ENCODE measurements at regions not wholly inside any gene's neighbourhood (a gene's known extent, or its start where the extent isn't known, plus 50 kb on each side); places are given as distances from the start of the nearest gene placed in this dataset.
A peak's percentile ranks its signal among the peaks of the same experiment; 100 is the strongest.

DNA sequence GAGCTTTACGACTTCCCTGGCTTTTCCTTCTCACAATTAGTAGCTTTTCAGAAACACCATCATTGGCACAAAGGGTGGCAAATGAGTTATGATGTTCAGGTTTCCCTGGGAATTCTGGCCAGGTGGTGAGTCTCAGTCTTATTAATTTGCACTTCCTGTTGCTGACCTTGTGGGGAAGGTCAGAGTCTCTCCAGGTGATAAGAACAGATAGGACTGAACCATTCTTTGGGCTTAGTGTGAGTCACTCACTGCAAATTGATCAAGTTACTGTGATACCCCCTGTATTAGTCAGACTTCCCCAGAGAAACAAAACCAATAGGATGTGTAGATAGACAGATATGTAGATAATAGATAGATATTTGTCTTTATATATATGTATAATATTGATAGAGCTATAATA, 53.8 kb upstream of the RANBP3L start:
- Mint-ChIP-seq H3K9me3 (no peaks in the 10 kb centered on the region), H3K4me1 (no peaks in the 10 kb centered on the region)

DNA sequence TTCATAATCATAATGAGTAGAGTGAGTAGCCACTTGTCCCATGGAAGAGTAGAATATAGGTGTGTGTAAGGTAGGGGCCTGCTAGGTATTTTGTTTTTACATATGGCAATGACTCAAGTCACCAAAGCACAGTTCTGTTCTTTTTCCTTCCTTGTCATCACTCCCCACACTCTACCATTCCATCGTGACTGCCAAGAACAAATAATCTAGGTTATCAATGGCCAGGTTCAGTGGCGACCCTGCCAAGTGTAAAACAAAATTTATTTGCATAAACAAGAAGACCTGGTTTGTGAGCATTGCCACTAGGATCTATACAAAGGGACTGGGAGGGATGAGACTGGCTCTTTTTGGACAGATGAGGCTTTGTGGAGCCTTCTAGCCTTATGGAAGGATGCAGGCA, 55.2 kb upstream of the RANBP3L start:
- H3K4me1 Mint-ChIP-seq: no peaks in the 10 kb centered on the region
- H3K9me3 Mint-ChIP-seq: no peaks in the 10 kb centered on the region
- no peak overlapping the region for H3K4me3 Mint-ChIP-seq
- H3K27ac Mint-ChIP-seq: no peak overlapping the region
- no peak for DNase-seq (ENCODE audit: low spot score in 2 of 2)
- no peaks in the 10 kb centered on the region for H3K36me3 Mint-ChIP-seq
- peak; percentile 7 for ATAC-seq

More for the DNA sequence above, 53.8 kb upstream of the RANBP3L start:
- H3K27ac Mint-ChIP-seq: no peak overlapping the region
- no peak for DNase-seq (ENCODE audit: low spot score in 2 of 2)
- no peak for ATAC-seq
- no peaks in the 10 kb centered on the region for H3K36me3 Mint-ChIP-seq
- H3K4me3 Mint-ChIP-seq: no peak overlapping the region

DNA sequence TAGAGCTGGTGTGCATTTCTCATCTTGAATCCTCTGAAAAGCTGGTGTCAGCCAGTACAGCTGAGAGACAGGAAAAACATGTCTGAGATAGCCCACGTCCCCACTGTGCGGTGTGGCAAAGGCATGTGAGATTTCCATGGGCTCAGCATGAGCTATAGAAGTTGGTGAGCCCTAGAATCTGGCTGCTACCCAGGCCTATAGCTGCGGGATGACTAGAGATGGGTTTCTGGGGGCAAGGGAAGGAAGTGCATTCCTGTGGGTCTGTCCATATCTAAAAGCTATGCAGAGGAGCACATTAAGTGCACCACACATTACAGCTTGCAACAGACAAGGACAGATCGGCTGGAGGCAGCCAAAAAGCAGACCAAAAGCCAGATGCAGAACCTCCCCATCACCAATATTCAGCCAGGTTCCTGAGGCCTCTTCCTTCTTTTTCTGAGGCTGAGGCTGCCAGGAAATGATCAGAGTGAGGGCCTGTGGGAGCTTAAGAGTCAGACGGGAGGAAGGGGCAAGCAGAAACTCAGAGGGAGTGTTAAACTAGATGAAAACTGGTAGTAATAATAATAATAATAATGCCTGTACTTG, 55.8 kb upstream of the RANBP3L start:
- Mint-ChIP-seq H3K9me3 (no peaks in the 10 kb centered on the region), H3K4me3 (no peak overlapping the region), H3K4me1 (no peaks in the 10 kb centered on the region), H3K27ac (no peak overlapping the region), H3K36me3 (no peaks in the 10 kb centered on the region)
- peak; percentile 37 for ATAC-seq
- DNase-seq (ENCODE audit: low spot score in 2 of 2): no peak

DNA sequence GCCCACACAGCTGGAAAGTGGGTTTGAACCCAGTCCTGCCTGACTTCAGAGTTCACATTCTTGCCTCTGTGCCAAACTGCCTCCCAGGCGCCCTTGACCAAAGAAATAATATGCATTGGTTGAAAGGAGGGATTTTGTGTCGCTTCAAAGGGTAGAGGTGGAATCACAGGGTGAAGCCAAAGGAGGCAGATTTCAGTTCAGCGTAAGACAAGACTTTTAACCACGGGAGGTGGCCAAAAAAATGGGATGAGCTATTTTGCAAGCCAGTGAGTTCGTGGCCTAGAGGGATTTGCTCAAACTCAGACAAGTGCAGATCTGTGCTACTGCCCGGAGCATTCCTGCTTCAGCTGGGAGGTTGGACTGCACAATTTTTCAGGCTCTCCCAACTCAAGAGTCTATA, 57.6 kb upstream of the RANBP3L start:
- no peak for ATAC-seq
- Mint-ChIP-seq H3K4me1 (no peaks in the 10 kb centered on the region), H3K27ac (no peak overlapping the region), H3K4me3 (no peak overlapping the region), H3K36me3 (no peaks in the 10 kb centered on the region), H3K9me3 (no peaks in the 10 kb centered on the region)
- DNase-seq (ENCODE audit: low spot score in 2 of 2): no peak

DNA sequence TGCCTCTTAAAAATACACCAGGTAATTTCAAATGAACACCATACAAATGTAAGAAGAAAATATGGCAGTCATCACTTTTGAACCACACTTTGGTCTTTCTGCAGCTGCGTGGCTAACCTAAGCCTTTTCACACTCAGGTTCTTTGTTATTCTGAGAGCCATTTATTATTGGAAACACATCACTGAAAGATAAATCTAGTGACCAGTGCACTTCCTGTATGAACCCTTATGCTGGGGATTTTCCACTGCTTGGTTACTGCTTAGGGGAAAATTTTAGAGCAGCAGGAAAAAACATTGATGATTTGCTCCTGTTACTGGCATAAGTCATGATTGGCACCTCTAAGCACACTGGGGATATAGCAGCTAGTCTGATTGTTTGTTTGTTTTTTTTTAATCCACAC, 58.6 kb upstream of the RANBP3L start:
- Mint-ChIP-seq H3K4me1 (no peaks in the 10 kb centered on the region), H3K27ac (no peak overlapping the region), H3K9me3 (no peaks in the 10 kb centered on the region), H3K36me3 (no peaks in the 10 kb centered on the region), H3K4me3 (no peak overlapping the region)
- ATAC-seq: no peak
- DNase-seq (ENCODE audit: low spot score in 2 of 2): no peak

DNA sequence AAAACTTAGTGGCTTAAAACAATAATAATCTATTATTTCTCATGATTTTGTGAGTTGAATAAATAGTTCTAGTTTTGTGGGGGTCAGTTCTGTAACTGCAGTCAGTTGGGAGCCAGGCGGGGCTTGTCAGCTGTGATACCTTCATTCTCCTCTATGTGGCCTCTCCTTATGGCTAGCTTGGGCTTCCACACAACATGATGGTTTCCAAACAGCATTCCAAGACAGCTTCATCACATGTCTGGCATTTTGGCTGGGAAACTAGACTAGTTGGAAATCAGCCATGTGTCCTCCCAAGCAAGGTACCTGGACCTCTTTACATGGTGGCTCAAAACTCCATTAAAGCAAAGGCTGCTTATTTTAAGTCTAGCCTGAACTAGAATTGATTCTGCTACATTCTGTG, 61.4 kb upstream of the RANBP3L start:
- no peaks in the 10 kb centered on the region for H3K36me3 Mint-ChIP-seq
- H3K9me3 Mint-ChIP-seq: no peaks in the 10 kb centered on the region
- DNase-seq (ENCODE audit: low spot score in 2 of 2) (peak in 1 of 2 donors; percentile 6), ATAC-seq (no peak)
- no peak overlapping the region for H3K4me3 Mint-ChIP-seq
- no peak overlapping the region for H3K27ac Mint-ChIP-seq
- H3K4me1 Mint-ChIP-seq: no peaks in the 10 kb centered on the region

DNA sequence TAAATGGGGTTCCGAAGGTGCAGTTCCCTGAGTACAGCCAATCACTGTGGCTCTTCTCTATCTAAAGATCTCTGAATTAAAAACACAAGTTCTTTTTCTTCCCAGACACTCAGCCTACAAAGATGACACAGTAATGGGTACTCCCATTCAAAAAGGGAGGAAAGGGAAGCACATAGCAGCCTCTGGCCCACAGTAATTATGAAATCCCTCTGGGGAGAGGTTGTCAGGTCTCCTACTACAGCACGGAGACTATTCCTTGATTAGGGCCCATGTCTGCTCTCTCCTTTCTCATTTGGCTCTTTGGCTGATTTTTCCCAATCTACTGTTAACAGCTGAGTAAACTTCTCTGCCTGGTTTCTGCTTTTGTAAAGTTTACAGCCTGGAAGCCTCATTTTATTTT, 62.0 kb upstream of the RANBP3L start:
- Mint-ChIP-seq H3K4me3 (no peak overlapping the region), H3K27ac (no peak overlapping the region), H3K36me3 (no peaks in the 10 kb centered on the region), H3K9me3 (no peaks in the 10 kb centered on the region), H3K4me1 (no peaks in the 10 kb centered on the region)
- no peak for ATAC-seq
- peak in 1 of 2 donors; percentile 18 for DNase-seq (ENCODE audit: low spot score in 2 of 2)

DNA sequence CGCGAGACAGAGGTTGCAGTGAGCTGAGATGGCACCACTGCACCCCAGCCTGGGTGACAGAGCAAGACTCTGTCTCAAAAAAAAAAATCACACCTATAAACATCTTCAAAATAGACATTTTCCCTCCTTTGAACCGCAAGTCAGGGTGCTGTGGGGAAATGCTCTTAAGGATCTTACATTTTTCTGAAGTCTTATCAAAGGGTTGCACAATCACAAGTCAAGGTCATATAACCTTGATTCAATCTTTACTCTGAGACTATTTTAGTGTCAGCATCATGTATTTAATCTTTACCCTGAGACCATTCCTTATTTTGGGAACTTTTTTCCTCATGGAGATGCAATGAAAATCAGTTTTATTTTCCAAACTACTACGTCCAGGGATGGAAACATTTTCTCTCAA, 62.8 kb upstream of the RANBP3L start:
- no peak overlapping the region for H3K27ac Mint-ChIP-seq
- no peak overlapping the region for H3K4me3 Mint-ChIP-seq
- no peak for DNase-seq (ENCODE audit: low spot score in 2 of 2)
- no peaks in the 10 kb centered on the region for H3K4me1 Mint-ChIP-seq
- no peak for ATAC-seq
- H3K9me3 Mint-ChIP-seq: no peaks in the 10 kb centered on the region
- no peaks in the 10 kb centered on the region for H3K36me3 Mint-ChIP-seq

DNA sequence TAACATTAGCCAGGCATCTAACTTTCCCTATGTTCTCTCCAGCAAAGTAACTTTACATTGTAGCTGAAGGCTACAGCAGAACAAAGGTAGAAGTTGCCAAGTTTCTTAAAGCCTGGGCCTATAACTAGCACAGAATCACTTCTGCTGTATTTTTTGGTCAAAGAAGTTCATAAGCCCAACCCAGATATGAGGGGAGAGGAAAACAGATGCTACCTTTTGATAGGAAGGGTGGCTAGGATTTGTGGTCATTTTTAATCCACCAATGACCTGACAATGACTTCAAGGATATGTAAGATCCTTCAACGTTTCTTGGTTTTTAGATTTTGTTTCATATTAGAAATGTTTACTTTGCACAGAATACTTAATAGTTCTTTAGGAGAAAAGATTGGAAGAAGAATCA, 64.2 kb upstream of the RANBP3L start:
- no peak overlapping the region for H3K27ac Mint-ChIP-seq
- ATAC-seq: no peak
- H3K36me3 Mint-ChIP-seq: no peaks in the 10 kb centered on the region
- H3K4me1 Mint-ChIP-seq: no peaks in the 10 kb centered on the region
- H3K9me3 Mint-ChIP-seq: no peaks in the 10 kb centered on the region
- no peak overlapping the region for H3K4me3 Mint-ChIP-seq
- no peak for DNase-seq (ENCODE audit: low spot score in 2 of 2)

DNA sequence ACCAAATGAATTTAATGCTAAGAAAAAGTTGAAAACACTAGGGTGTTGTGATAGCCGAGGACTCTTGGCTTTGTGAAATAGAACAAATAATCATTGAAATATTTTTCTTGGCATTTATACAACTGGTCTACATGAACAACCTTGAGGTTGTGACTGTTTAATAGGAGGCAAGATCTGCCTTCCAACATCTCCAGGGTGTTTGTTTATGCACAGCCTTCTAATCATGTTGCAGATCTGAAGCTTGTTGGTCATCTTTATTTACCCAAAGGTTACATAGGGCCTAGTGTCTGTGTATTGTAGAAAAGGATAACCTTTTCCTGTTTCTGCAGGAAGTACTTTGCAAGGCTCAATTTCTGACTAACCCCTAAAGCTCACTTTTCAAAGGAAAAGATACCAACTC, 65.2 kb upstream of the RANBP3L start:
- H3K36me3 Mint-ChIP-seq: no peaks in the 10 kb centered on the region
- no peaks in the 10 kb centered on the region for H3K9me3 Mint-ChIP-seq
- DNase-seq (ENCODE audit: low spot score in 2 of 2): no peak
- H3K27ac Mint-ChIP-seq: no peak overlapping the region
- H3K4me3 Mint-ChIP-seq: no peak overlapping the region
- ATAC-seq: no peak
- no peaks in the 10 kb centered on the region for H3K4me1 Mint-ChIP-seq

DNA sequence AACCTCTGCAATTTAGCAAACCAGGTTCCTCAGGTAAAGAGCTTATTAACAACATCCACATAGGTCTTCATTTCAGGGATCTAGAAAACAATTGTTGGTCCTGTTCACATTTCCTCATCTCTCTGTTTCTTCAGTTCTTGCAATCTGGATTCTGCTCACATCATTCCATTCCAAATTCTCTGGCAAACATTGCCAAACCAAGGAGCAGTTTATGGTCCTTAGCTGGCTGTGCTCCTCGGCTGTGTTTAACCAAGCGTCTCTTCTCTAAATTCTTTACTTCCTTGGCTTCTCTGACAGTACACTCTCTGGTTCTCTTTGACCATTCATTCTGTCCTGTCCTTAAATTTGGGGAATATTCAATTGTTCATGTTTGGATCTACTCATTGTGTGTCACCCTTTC, 65.8 kb upstream of the RANBP3L start:
- Mint-ChIP-seq H3K27ac (no peak overlapping the region), H3K36me3 (no peaks in the 10 kb centered on the region), H3K4me3 (no peak overlapping the region), H3K9me3 (no peaks in the 10 kb centered on the region), H3K4me1 (no peaks in the 10 kb centered on the region)
- DNase-seq (ENCODE audit: low spot score in 2 of 2) (no peak), ATAC-seq (no peak)

DNA sequence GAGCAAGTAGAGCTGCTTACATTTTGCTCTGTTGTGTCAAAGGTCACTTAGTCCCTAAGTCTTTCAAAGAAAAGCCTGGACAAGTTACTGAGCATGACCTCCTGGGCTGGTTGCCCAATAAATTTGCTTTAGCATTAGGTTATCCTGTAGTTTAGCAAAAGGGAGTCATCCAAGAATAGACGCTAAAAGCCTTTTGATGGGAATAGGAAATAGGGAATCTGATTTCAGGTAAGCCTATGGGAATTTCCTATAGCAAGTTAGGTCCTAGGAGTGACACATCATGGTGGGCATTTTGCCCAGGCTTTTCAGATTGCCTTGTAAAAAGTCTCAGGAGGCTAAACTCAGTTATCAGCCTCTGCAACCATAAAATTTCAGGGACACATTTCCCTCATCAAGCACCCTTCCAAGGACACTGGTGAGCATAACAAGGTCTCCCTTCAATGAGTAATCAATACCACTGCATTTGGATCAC, 67.6 kb upstream of the RANBP3L start:
- no peaks in the 10 kb centered on the region for H3K9me3 Mint-ChIP-seq
- H3K4me3 Mint-ChIP-seq: no peak overlapping the region
- H3K36me3 Mint-ChIP-seq: no peaks in the 10 kb centered on the region
- DNase-seq (ENCODE audit: low spot score in 2 of 2): no peak
- no peak for ATAC-seq
- no peaks in the 10 kb centered on the region for H3K4me1 Mint-ChIP-seq
- H3K27ac Mint-ChIP-seq: no peak overlapping the region

DNA sequence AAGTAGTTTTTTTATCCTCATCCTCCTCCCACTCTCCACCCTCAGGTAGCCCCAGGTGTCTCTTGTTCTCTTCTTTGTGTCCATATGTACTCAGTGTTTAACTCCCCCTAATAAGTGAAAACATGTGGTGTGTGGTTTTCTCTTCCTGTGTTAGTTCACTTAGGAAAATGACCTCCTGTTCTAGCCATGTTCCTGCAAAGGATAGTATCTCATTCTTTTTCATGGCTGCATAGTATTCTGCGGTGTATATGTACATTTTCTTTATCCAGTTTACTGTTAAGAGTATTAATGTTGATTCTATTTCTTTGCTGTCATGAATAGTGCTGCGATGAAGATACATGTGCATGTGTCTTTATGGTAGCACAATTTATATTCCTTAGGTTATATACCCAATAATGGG, 68.4 kb upstream of the RANBP3L start:
- ATAC-seq (no peak), DNase-seq (ENCODE audit: low spot score in 2 of 2) (no peak)
- no peak overlapping the region for H3K4me3 Mint-ChIP-seq
- no peaks in the 10 kb centered on the region for H3K36me3 Mint-ChIP-seq
- no peaks in the 10 kb centered on the region for H3K9me3 Mint-ChIP-seq
- H3K27ac Mint-ChIP-seq: no peak overlapping the region
- H3K4me1 Mint-ChIP-seq: no peaks in the 10 kb centered on the region

DNA sequence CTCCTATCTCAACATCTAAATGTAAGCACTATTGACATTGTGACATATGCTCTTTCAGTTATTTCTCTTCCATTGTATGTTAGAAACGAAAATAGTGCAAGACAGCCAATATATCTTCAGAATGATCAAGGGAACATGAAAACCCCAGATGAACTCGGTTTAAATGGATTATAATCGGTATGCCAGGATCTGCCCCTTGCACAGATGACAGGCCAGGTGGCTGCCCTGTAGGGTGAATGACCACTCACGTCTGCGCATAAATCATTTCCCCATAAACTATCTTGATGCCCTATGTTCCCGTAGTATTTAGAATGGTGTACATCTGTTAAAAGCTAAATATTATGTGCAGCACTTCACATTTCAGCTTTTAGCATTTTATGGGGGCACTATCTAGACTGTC, 69.7 kb upstream of the RANBP3L start:
- Mint-ChIP-seq H3K4me1 (no peaks in the 10 kb centered on the region), H3K4me3 (no peak overlapping the region), H3K9me3 (no peaks in the 10 kb centered on the region), H3K36me3 (no peaks in the 10 kb centered on the region), H3K27ac (no peak overlapping the region)
- ATAC-seq (no peak), DNase-seq (ENCODE audit: low spot score in 2 of 2) (no peak)

DNA sequence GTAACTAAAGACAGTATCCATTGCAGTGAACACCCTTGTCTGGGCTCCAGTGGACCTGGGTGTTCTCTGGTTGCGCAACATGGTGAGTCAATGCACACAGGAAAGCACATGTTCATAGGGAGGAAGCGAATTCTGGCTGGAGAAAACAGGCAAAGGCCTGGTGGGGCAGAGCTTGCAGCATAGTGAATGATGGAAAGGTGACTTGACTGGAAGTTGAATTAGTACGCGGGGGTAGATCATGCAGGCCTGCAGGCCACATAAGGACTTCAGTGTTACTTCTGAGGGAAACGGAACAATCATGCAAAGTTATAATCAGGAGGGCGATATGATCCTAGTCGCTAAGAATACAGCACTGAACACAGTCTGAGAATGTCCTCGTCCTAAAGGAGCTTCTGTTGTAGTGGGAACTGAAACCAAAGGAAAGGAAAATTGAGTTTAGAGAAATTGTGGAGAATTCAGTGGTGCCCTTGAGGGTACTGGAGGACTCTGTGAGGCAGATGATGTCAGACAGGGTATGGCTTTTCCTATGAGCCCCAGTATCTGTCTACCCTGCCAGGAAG, 71.9 kb upstream of the RANBP3L start:
- no peak overlapping the region for H3K27ac Mint-ChIP-seq
- H3K4me1 Mint-ChIP-seq: no peaks in the 10 kb centered on the region
- H3K4me3 Mint-ChIP-seq: no peak overlapping the region
- no peaks in the 10 kb centered on the region for H3K9me3 Mint-ChIP-seq
- DNase-seq (ENCODE audit: low spot score in 2 of 2) (no peak), ATAC-seq (no peak)
- no peaks in the 10 kb centered on the region for H3K36me3 Mint-ChIP-seq

DNA sequence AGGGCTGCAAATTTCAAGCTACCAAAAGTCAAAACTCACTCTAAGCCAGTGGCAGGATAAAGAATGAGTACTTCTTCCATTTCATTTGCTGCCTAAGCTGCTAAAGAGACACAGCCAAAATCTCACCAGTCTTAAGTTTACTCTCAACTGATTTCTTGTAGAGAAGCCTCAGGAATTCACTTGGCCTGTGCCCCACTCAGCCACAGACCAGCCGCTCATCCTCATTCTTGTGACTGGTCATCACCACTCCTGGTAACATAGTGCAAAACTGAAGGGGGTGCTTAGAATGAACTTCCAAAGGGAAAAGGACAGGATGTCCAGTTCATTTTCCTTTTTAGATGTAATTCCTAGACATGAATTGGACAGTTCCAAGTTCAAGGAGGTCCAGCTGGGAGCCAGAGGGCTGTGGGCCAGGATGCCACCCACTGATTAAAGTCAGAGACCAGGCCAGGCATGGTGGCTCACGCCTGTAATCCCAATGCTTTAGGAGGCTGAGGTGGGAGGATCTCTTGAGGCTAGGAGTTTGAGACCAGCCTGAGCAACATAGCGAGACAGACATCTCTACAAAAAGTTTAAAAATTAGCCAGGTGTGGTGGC, 72.7 kb upstream of the RANBP3L start:
- Mint-ChIP-seq H3K36me3 (no peaks in the 10 kb centered on the region), H3K4me3 (no peak overlapping the region), H3K9me3 (no peaks in the 10 kb centered on the region), H3K4me1 (no peaks in the 10 kb centered on the region), H3K27ac (no peak overlapping the region)
- ATAC-seq (no peak), DNase-seq (ENCODE audit: low spot score in 2 of 2) (no peak)
